ENCODE measurements at regions not wholly inside any gene's neighbourhood (a gene's known extent, or its start where the extent isn't known, plus 50 kb on each side); places are given as distances from the start of the nearest gene placed in this dataset.

DNA sequence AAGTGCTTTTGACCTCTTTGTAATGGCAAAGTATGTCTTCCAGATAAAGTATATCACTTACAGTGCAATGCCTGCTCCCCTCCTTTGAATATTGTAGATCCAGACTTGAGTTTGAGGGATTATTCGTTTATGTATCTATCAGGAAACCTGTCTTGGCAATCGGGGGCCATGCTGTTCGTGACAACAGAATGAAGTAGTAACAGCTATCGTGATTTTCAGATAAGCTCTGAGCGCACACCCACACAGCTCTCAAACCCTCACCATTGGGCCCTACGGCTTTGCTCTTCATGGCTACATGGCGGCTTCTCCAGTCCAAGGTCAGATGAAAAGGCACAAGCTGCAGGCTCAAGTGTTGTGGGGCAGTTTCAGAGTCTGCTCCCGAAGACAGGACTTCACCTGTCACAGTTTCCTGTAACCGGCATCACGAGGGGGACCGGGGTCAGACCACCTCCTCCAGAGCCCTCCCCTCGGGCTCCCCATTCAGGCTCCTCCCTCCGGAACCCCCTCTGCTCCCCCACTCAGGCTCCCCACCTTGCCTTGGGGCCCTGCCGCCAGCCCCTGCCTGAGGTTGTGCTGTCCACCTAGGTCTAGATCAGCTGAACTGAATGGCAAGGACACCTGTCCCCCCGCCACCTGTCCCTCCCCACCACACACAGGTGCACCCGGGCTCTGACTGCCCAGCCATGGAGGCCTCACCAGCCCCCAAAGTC is 292.5 kb upstream of the SALL3 start:
- TF ChIP-seq RNF2 (conservative IDR thresholded peaks at IDR 0.05; ENCODE audit: low read depth) (no peak), CEBPB (IDR thresholded peaks at IDR 0.05; ENCODE audit: borderline replicate concordance, low read depth, low read length) (no peak), EZH2 (conservative IDR thresholded peaks at IDR 0.05; ENCODE audit: low read depth, low read length) (no peak), KDM5A (IDR thresholded peaks at IDR 0.05; ENCODE audit: borderline replicate concordance, low read length) (no peak), ZSCAN30 (CRISPR knock-in tag; IDR thresholded peaks at IDR 0.05) (no peak), POLR2AphosphoS5 (IDR thresholded peaks at IDR 0.05; ENCODE audit: low read depth, low read length) (no peak)
- TF ChIP-seq, protein P1, sequence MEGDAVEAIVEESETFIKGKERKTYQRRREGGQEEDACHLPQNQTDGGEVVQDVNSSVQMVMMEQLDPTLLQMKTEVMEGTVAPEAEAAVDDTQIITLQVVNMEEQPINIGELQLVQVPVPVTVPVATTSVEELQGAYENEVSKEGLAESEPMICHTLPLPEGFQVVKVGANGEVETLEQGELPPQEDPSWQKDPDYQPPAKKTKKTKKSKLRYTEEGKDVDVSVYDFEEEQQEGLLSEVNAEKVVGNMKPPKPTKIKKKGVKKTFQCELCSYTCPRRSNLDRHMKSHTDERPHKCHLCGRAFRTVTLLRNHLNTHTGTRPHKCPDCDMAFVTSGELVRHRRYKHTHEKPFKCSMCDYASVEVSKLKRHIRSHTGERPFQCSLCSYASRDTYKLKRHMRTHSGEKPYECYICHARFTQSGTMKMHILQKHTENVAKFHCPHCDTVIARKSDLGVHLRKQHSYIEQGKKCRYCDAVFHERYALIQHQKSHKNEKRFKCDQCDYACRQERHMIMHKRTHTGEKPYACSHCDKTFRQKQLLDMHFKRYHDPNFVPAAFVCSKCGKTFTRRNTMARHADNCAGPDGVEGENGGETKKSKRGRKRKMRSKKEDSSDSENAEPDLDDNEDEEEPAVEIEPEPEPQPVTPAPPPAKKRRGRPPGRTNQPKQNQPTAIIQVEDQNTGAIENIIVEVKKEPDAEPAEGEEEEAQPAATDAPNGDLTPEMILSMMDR (CRISPR knock-in tag; IDR thresholded peaks at IDR 0.05) = no peak
- TF ChIP-seq, protein P2, sequence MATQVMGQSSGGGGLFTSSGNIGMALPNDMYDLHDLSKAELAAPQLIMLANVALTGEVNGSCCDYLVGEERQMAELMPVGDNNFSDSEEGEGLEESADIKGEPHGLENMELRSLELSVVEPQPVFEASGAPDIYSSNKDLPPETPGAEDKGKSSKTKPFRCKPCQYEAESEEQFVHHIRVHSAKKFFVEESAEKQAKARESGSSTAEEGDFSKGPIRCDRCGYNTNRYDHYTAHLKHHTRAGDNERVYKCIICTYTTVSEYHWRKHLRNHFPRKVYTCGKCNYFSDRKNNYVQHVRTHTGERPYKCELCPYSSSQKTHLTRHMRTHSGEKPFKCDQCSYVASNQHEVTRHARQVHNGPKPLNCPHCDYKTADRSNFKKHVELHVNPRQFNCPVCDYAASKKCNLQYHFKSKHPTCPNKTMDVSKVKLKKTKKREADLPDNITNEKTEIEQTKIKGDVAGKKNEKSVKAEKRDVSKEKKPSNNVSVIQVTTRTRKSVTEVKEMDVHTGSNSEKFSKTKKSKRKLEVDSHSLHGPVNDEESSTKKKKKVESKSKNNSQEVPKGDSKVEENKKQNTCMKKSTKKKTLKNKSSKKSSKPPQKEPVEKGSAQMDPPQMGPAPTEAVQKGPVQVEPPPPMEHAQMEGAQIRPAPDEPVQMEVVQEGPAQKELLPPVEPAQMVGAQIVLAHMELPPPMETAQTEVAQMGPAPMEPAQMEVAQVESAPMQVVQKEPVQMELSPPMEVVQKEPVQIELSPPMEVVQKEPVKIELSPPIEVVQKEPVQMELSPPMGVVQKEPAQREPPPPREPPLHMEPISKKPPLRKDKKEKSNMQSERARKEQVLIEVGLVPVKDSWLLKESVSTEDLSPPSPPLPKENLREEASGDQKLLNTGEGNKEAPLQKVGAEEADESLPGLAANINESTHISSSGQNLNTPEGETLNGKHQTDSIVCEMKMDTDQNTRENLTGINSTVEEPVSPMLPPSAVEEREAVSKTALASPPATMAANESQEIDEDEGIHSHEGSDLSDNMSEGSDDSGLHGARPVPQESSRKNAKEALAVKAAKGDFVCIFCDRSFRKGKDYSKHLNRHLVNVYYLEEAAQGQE (IDR thresholded peaks at IDR 0.05; ENCODE audit: borderline replicate concordance in 1 of 2, low read depth in 1 of 2, low read length in 2 of 2) = no peak

Measured in HepG2 (cell line).